Stimulated activated naive CD4-positive, alpha-beta T cell treated with Interleukin-2 at 50 U/mL for 16 hours (primary cell): ENCODE measurements at regions not wholly inside any gene's neighbourhood (a gene's known extent, or its start where the extent isn't known, plus 50 kb on each side); places are given as distances from the start of the nearest gene placed in this dataset.
"Not testable (repeated sequence)": the region's sequence is repeated elsewhere in the genome, so short reads cannot be mapped to it uniquely, and the experiment has no call there.

Source experiments
- DNase-seq: peaks from one replicate; lab custom pipeline; 2025; lab: John Stamatoyannopoulos, UW

- no peak for DNase-seq
Observed at GRCh38 chr3:5980475-5980874, 793.0 kb downstream of the EDEM1 start.

DNA sequence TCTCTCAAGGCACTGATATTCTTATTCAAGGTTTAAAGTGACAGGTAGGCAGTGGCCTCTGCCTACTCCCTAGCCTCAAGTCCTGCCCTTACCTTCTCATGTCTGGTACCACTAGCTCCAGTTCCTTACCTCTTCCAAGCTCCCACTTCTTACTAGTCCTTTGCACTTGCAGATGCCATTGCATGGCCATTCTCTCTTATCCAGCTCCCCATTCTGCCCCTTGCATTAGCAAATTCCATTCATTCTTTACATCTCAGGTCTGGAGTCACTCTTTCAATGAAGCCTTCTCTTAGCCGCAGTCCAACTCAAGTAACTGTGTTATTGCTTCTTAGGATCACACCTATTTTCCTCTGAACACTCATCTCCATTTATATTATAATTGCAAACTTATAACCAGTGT is 807.1 kb downstream of the EDEM1 start:
- no peak for DNase-seq

GRCh38 chr3:6018456-6018855 is 830.9 kb downstream of the EDEM1 start:
- no peak for DNase-seq

GRCh38 chr3:6022621-6023020 is 835.1 kb downstream of the EDEM1 start:
- no peak for DNase-seq

DNA sequence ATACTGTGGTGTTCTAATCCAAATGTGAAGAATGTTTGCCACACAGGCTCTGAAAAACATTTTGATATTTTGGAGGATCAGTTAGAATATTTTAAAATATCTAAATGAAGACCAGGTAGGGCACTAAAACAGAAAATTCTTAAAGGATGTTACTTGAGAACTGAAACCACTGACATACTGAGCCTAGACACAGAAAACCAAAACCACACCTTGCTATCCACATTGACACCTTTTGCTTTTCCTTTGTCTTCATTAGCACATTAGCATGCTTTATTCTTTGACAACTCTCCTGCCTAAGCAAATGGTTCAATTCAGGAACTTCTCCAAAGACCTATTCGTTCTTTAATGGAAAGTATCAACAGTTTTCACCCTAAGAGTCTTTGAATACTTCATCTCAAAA is 835.9 kb upstream of the GRM7 start:
- no peak for DNase-seq

DNA sequence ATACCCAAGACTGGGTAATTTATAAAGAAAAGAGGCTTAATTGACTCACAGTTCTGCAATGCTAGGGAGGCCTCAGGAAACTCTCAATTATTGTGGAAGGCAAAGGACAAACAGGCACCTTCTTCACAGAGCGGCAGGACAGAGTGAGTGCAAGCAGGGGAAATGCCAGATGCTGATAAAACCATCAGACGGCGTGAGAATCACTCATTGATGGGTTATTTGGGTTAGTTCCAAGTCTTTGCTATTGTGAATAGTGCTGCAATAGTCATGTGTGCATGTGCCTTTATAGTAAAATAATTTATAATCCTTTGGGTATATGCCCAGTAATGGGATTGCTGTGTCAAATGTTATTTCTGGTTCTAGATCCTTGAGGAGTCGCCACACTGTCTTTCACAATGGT is 830.3 kb upstream of the GRM7 start:
- DNase-seq: not testable (repeated sequence)

GRCh38 chr3:6035626-6036025 is 825.3 kb upstream of the GRM7 start:
- no peak for DNase-seq

GRCh38 chr3:6039971-6040370 is 820.9 kb upstream of the GRM7 start:
- no peak for DNase-seq

DNA sequence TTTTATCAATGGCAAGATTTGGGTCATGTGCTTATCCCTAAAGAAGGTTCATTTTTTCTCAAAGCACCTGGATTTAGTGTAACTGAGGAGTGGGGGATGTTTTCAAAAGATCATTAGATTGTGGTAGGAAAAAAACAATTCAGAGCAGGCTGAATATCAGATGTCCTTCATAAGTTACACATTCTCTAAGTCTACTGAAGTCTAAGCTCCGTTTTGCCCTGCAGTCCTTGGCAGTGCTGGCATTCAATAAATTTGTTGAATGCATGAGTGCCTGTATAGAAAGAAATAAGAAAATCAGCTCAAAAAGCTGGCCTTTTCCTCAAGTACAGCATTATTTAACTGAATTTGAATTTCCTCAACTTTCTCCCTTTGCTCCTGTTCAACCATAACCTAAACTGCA is 819.0 kb upstream of the GRM7 start:
- no peak for DNase-seq

GRCh38 chr3:6047016-6047415 is 813.9 kb upstream of the GRM7 start:
- no peak for DNase-seq

- no peak for DNase-seq
Observed at GRCh38 chr3:6060251-6060650, 800.7 kb upstream of the GRM7 start.

DNA sequence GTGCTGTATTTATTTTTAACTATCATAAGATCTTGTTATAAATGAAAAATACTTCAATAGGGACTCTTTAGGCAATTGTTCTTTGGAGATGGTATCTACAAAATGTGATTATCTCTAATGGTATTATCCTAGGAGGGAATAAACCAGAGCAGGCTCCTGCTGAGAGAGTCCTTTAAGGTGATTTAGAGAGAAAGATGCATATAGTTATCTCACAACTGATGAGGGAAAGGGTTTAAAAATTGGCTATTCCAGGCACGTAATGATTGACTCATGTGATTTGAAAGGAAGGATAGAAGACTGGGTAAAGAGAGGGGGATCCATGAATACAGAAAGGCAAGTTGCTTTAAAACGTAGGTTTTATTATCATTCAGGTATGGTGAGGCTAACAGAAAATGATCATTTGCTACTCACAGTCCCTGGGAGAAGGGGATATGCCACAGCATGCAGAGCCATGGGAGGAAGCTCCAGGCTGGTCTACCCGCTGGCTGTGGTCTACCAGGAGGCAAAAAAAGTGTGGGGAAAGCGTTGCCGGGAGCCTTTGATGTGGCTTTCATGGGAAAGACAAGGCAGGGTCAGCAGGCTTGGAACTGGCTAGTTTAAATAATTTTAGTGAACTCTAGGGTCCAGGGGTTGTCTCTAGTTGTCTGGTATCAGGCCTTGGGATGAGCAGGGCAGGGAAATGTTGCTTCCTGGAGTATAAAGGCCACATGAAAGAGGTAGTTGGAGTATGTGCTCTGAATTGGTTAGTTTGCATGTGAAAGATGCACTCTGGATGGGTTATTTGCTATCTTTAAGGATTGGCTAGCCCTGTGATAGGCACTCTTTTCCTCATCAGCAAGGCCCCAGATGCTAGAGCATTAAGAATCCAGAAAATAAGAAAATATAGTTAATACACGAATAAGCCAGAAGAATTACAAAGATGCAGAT is 798.4 kb upstream of the GRM7 start:
- no peak for DNase-seq

DNA sequence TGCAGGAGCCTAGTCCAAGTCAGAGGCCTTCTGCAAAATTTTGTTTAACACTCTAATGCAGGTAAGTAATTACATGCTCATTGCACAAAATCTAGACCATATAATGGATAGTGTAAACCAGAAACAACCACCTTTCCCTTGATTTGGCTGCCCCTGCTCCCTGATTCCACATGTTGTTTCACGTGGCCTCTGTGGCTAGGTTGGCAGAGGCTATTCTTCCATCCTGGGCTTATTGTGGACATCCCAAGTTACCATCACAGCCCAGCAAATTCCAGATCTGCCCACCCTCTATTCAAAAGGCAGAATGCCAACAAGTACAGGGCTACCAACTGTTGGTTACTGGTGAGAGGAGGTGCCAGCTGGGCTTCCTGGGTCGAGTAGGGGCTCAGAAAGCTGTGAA is 794.5 kb upstream of the GRM7 start:
- DNase-seq: no peak

DNA sequence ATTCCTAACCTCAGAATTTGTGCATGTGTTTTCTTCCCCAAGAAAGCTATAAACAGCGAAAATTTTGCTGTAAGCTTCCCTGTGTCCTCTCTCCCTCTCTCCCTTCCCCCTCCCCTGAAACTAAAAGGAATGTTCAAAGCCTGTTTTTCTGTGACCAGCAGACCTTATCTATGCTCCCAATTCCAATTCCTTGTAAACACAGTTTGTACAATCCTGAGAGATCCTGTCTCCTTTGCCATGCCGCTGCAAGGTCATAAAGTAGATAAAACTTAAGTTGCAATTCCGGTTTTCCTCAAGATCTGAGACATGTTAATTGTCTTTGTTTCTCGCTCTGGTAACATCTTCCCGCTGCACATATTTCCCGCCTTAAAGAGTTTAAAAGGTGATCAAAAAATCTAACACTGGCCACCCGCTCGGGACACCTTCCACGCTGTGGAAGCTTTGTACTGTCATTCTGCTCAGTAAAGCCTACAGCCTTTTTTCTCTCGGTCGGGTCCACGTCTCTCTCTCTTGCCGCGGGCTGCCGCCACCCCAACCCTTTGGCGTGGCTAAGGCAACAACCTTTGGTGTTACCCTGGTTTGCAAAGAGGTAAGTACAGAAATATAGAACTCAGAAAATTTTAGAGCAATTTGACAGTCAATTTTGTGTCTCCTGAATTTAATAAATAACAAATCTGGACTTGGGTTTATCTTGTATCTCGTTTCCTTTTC is 793.9 kb upstream of the GRM7 start:
- DNase-seq: not testable (repeated sequence)

GRCh38 chr3:6074952-6075351 is 786.0 kb upstream of the GRM7 start:
- DNase-seq: no peak

GRCh38 chr3:6078436-6078835 is 782.5 kb upstream of the GRM7 start:
- DNase-seq: no peak

DNA sequence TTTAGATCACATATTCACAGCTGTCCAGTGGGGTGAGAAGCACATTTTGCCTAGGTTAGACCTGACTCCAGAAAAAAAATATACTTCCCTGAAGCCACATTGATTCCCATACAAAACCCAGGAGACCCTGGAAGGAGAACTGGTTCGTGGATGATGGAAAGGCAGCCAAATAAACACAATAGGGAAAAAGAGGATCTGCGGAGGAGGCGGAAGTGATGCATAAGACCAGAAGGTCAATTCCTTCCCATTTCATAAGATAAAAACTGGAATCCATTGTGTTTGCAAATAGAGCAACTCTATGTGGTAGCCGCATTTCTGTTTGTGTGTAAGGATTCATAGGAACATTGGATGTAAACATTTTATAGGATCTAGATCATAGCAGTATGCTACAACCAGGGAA is 781.9 kb upstream of the GRM7 start:
- DNase-seq: no peak

GRCh38 chr3:6079561-6080179 is 781.2 kb upstream of the GRM7 start:
- no peak for DNase-seq

DNA sequence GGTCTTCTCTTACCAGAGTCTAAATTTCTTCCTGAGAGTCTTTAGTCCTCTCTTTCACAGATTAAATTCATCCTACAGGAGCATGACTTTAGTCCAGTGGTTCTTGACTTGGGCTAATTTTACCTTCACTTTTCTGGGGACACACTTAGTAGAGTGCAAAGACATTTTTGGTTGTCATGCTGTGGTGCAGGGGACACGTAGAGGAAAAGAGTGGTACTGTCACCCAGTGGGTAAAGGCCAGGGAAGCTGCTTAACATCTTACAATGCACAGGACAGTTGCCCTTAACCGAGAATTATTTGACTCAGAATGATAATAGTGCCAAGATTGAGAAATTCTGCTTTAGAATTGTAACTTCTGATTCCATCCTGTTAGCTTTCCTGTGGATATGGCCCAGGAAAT is 772.5 kb upstream of the GRM7 start:
- no peak for DNase-seq

- no peak for DNase-seq
Observed at GRCh38 chr3:6089780-6090179, 771.1 kb upstream of the GRM7 start.

GRCh38 chr3:6091262-6091661 is 769.7 kb upstream of the GRM7 start:
- no peak for DNase-seq

GRCh38 chr3:6095006-6095405 is 765.9 kb upstream of the GRM7 start:
- no peak for DNase-seq

DNA sequence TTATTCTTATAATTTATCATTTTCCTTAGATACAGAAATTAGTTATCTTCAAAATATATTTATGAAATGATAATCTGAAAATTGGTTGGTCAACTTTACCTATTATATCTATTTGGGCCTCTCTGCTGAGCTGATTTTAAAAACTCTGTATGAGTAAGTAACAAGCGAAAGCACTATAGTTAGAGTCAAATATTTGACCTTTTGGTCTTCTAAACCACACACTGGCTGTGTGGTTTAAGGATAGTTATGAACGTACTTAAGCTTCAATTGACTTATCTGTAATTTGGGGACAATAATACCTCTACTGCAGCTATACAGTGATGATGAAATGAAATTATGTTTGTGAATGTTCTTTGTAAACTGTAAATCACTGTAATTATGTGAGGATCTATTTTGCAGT is 763.9 kb upstream of the GRM7 start:
- no peak for DNase-seq
